MV-4-11 (cell line): ENCODE measurements at regions not wholly inside any gene's neighbourhood (a gene's known extent, or its start where the extent isn't known, plus 50 kb on each side); places are given as distances from the start of the nearest gene placed in this dataset.

ENCODE experiments used
- DNase-seq: peaks from one replicate; lab custom pipeline; 2025; lab: John Stamatoyannopoulos, UW

GRCh38 chr12:82174383-82174782 lies 183.8 kb downstream of the CCDC59 start:
- no peak for DNase-seq

- no peak for DNase-seq
These were observed 209.1 kb downstream of the CCDC59 start for GRCh38 chr12:82149045-82149444.

- DNase-seq = no peak
These were observed 211.4 kb downstream of the CCDC59 start for GRCh38 chr12:82146740-82147139.

GRCh38 chr12:82144505-82144904 lies 213.7 kb downstream of the CCDC59 start:
- DNase-seq = peak; percentile 8

- DNase-seq = no peak
These were observed 225.8 kb downstream of the CCDC59 start for GRCh38 chr12:82132390-82132789.

GRCh38 chr12:82130762-82131161 lies 227.4 kb downstream of the CCDC59 start:
- peak; percentile 57 for DNase-seq

- DNase-seq = peak; percentile 60
These were observed 233.3 kb downstream of the CCDC59 start for GRCh38 chr12:82124711-82125380.

GRCh38 chr12:82121545-82121944 lies 236.6 kb downstream of the CCDC59 start:
- no peak for DNase-seq

GRCh38 chr12:82120901-82121300 lies 237.3 kb downstream of the CCDC59 start:
- DNase-seq = no peak

GRCh38 chr12:82109243-82109642 lies 248.9 kb downstream of the CCDC59 start:
- no peak for DNase-seq

- no peak for DNase-seq
These were observed 249.6 kb downstream of the CCDC59 start for GRCh38 chr12:82108615-82109014.

GRCh38 chr12:82099216-82099615 lies 259.0 kb downstream of the CCDC59 start:
- DNase-seq = no peak

- DNase-seq = no peak
These were observed 260.3 kb downstream of the CCDC59 start for GRCh38 chr12:82097877-82098276.

- DNase-seq = no peak
These were observed 260.7 kb downstream of the CCDC59 start for GRCh38 chr12:82097438-82097837.

- DNase-seq = no peak
These were observed 268.0 kb downstream of the CCDC59 start for GRCh38 chr12:82090165-82090564.

- no peak for DNase-seq
These were observed 268.6 kb downstream of the CCDC59 start for GRCh38 chr12:82089369-82090121.

GRCh38 chr12:82082501-82082900 lies 275.7 kb downstream of the CCDC59 start:
- DNase-seq = no peak

GRCh38 chr12:82069931-82070514 lies 288.2 kb downstream of the CCDC59 start:
- no peak for DNase-seq

GRCh38 chr12:82058197-82058596 lies 299.0 kb upstream of the PPFIA2 start:
- DNase-seq = no peak

- DNase-seq = peak; percentile 33
These were observed 298.6 kb upstream of the PPFIA2 start for GRCh38 chr12:82057770-82058169.

GRCh38 chr12:82055391-82055790 lies 296.2 kb upstream of the PPFIA2 start:
- no peak for DNase-seq

- DNase-seq = no peak
These were observed 295.4 kb upstream of the PPFIA2 start for GRCh38 chr12:82054566-82054965.

GRCh38 chr12:82047446-82047845 lies 288.3 kb upstream of the PPFIA2 start:
- peak; percentile 73 for DNase-seq
